Neural cell (in vitro differentiated cells): ENCODE measurements at regions not wholly inside any gene's neighbourhood (a gene's known extent, or its start where the extent isn't known, plus 50 kb on each side); places are given as distances from the start of the nearest gene placed in this dataset.

ENCODE experiments used
- EP300 ChIP-seq: fragments of 450-650 bp; conservative IDR thresholded peaks from 2 replicates; pipeline ENCODE4 v1.6.1; 2014; ENCODE audit warnings: antibody characterized with exemption, mild to moderate bottlenecking, moderate library complexity; ENCODE audit not compliant: poor library complexity, severe bottlenecking
- EZH2 ChIP-seq: fragments of 200-600, 300-800 bp; shearing (Covaris generic), sonication (generic); IDR thresholded peaks from 2 replicates; pipeline ENCODE4 v1.6.1; 2014; ENCODE audit warnings: antibody characterized with exemption, low read length, borderline replicate concordance, mild to moderate bottlenecking; ENCODE audit not compliant: insufficient read depth, poor library complexity, severe bottlenecking
- MXI1 ChIP-seq: fragments of 450-650 bp; conservative IDR thresholded peaks from 2 replicates; pipeline ENCODE4 v1.6.1; 2014; ENCODE audit warnings: antibody characterized with exemption, mild to moderate bottlenecking; ENCODE audit not compliant: poor library complexity, severe bottlenecking
- POLR2AphosphoS5 ChIP-seq: IDR thresholded peaks from 2 replicates; pipeline ENCODE4 v1.6.1; 2012
- RAD21 ChIP-seq: fragments of 450-650 bp; conservative IDR thresholded peaks from 2 replicates; pipeline ENCODE4 v1.6.1; 2014; ENCODE audit warnings: antibody characterized with exemption, mild to moderate bottlenecking, moderate library complexity
- SMC3 ChIP-seq: fragments of 450-650 bp; conservative IDR thresholded peaks from 2 replicates; pipeline ENCODE4 v1.6.1; 2014; ENCODE audit warnings: antibody characterized with exemption, mild to moderate bottlenecking, moderate library complexity; ENCODE audit not compliant: poor library complexity
- TAF1 ChIP-seq: IDR thresholded peaks from 2 replicates; pipeline ENCODE4 v1.6.1; 2012; ENCODE audit warnings: low read depth
- TF ChIP-seq, protein P1 (sequence below): fragments of 450-650 bp; IDR thresholded peaks from 2 replicates; pipeline ENCODE4 v1.5.1; 2014; ENCODE audit warnings: antibody characterized with exemption, mild to moderate bottlenecking, moderate library complexity; ENCODE audit not compliant: poor library complexity, severe bottlenecking
- TF ChIP-seq, protein P2 (sequence below): IDR thresholded peaks from 2 replicates; pipeline ENCODE4 v1.6.1; 2012; ENCODE audit warnings: borderline replicate concordance

DNA sequence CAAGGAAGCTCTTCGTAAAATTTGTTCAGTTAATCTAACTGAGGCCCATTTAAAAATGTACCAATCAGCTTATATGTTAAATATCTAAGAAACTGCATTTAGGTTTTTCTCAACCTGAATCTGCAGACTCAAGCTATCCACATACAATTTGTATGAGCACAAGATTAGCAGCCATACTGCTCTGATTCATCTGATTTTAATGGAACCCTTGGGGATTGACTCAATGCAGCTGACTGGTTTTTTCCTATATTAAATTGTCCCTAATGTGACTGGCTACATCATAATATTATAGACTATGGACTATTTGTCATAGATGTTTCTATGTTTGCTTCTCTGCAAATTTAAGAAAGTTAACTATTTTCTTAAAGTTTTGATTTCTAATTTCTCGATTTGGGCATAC is 451.0 kb upstream of the TUSC1 start:
- TF ChIP-seq EZH2 (no peak), EP300 (no peak), SMC3 (no peak), POLR2AphosphoS5 (no peak), MXI1 (no peak), TAF1 (no peak), RAD21 (no peak)
- TF ChIP-seq, protein P1, sequence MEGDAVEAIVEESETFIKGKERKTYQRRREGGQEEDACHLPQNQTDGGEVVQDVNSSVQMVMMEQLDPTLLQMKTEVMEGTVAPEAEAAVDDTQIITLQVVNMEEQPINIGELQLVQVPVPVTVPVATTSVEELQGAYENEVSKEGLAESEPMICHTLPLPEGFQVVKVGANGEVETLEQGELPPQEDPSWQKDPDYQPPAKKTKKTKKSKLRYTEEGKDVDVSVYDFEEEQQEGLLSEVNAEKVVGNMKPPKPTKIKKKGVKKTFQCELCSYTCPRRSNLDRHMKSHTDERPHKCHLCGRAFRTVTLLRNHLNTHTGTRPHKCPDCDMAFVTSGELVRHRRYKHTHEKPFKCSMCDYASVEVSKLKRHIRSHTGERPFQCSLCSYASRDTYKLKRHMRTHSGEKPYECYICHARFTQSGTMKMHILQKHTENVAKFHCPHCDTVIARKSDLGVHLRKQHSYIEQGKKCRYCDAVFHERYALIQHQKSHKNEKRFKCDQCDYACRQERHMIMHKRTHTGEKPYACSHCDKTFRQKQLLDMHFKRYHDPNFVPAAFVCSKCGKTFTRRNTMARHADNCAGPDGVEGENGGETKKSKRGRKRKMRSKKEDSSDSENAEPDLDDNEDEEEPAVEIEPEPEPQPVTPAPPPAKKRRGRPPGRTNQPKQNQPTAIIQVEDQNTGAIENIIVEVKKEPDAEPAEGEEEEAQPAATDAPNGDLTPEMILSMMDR: no peak
- TF ChIP-seq, protein P2, sequence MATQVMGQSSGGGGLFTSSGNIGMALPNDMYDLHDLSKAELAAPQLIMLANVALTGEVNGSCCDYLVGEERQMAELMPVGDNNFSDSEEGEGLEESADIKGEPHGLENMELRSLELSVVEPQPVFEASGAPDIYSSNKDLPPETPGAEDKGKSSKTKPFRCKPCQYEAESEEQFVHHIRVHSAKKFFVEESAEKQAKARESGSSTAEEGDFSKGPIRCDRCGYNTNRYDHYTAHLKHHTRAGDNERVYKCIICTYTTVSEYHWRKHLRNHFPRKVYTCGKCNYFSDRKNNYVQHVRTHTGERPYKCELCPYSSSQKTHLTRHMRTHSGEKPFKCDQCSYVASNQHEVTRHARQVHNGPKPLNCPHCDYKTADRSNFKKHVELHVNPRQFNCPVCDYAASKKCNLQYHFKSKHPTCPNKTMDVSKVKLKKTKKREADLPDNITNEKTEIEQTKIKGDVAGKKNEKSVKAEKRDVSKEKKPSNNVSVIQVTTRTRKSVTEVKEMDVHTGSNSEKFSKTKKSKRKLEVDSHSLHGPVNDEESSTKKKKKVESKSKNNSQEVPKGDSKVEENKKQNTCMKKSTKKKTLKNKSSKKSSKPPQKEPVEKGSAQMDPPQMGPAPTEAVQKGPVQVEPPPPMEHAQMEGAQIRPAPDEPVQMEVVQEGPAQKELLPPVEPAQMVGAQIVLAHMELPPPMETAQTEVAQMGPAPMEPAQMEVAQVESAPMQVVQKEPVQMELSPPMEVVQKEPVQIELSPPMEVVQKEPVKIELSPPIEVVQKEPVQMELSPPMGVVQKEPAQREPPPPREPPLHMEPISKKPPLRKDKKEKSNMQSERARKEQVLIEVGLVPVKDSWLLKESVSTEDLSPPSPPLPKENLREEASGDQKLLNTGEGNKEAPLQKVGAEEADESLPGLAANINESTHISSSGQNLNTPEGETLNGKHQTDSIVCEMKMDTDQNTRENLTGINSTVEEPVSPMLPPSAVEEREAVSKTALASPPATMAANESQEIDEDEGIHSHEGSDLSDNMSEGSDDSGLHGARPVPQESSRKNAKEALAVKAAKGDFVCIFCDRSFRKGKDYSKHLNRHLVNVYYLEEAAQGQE: no peak
